ENCODE measurements at regions not wholly inside any gene's neighbourhood (a gene's known extent, or its start where the extent isn't known, plus 50 kb on each side); places are given as distances from the start of the nearest gene placed in this dataset.

GRCh38 chr17:65387322-65387721 lies 174.1 kb downstream of the AXIN2 start:
- TF ChIP-seq POLR2A (IDR thresholded peaks at IDR 0.05), result no peak
- TF ChIP-seq CTCF (IDR thresholded peaks at IDR 0.05), result no peak
